Stimulated activated CD8-positive, alpha-beta memory T cell treated with anti-CD3 and anti-CD28 coated beads, Interleukin-4, amount 100 ng/mL, for 24 hours (primary cell): ENCODE measurements at regions not wholly inside any gene's neighbourhood (a gene's known extent, or its start where the extent isn't known, plus 50 kb on each side); places are given as distances from the start of the nearest gene placed in this dataset.

Experiments used
- DNase-seq: peaks from one replicate; pipeline ENCODE4 v3.0.0-alpha.2; 2020; ENCODE audit warnings: low read depth

GRCh38 chr1:38539931-38540330, 319.6 kb downstream of the RRAGC start:
- no peak for DNase-seq

GRCh38 chr1:38538834-38539233, 320.7 kb downstream of the RRAGC start:
- no peak for DNase-seq

GRCh38 chr1:38536089-38536488, 323.5 kb downstream of the RRAGC start:
- no peak for DNase-seq

- DNase-seq: no peak
Observed at GRCh38 chr1:38534473-38534823, 325.1 kb downstream of the RRAGC start.

- no peak for DNase-seq
Observed at GRCh38 chr1:38533772-38534472, 325.6 kb downstream of the RRAGC start.

- no peak for DNase-seq
Observed at GRCh38 chr1:38530957-38531356, 328.6 kb downstream of the RRAGC start.

GRCh38 chr1:38529946-38530345, 329.6 kb downstream of the RRAGC start:
- no peak for DNase-seq

- no peak for DNase-seq
Observed at GRCh38 chr1:38529391-38529790, 330.2 kb downstream of the RRAGC start.

- DNase-seq: no peak
Observed at GRCh38 chr1:38528623-38529022, 330.9 kb downstream of the RRAGC start.

- peak; percentile 48 for DNase-seq
Observed at GRCh38 chr1:38527373-38527966, 332.1 kb downstream of the RRAGC start.

- DNase-seq: no peak
Observed at GRCh38 chr1:38526046-38526445, 333.5 kb downstream of the RRAGC start.

GRCh38 chr1:38525343-38526043, 334.1 kb downstream of the RRAGC start:
- no peak for DNase-seq

GRCh38 chr1:38524025-38524641, 335.4 kb downstream of the RRAGC start:
- DNase-seq: no peak

GRCh38 chr1:38523568-38523939, 336.0 kb downstream of the RRAGC start:
- DNase-seq: no peak

- DNase-seq: no peak
Observed at GRCh38 chr1:38522915-38523567, 336.5 kb downstream of the RRAGC start.

- no peak for DNase-seq
Observed at GRCh38 chr1:38516560-38516959, 343.0 kb downstream of the RRAGC start.

GRCh38 chr1:38512789-38513188, 346.8 kb downstream of the RRAGC start:
- no peak for DNase-seq

GRCh38 chr1:38512024-38512767, 347.4 kb downstream of the RRAGC start:
- DNase-seq: no peak

GRCh38 chr1:38508232-38508631, 351.3 kb downstream of the RRAGC start:
- DNase-seq: no peak

GRCh38 chr1:38507563-38507962, 352.0 kb downstream of the RRAGC start:
- no peak for DNase-seq

GRCh38 chr1:38505944-38506343, 353.6 kb downstream of the RRAGC start:
- no peak for DNase-seq

- DNase-seq: no peak
Observed at GRCh38 chr1:38502758-38503157, 356.8 kb downstream of the RRAGC start.
